Breast epithelium (tissue), 4 donors: ENCODE measurements at regions not wholly inside any gene's neighbourhood (a gene's known extent, or its start where the extent isn't known, plus 50 kb on each side); places are given as distances from the start of the nearest gene placed in this dataset.

Experiments
- DNase-seq, 2 donors: peaks; one replicate each; pipeline ENCODE4 v3.0.0-alpha.2; 2019; ENCODE audit warnings: low spot score in 2 of 2
- H3K27ac ChIP-seq, 2 donors: fragments of 200-600 bp; sonication (generic) in 1 of 2; one replicate each; pipeline ENCODE4 v1.5.1; 2016 to 2019; ENCODE audit warnings: mild to moderate bottlenecking in 1 of 2
- H3K27me3 ChIP-seq, 2 donors: fragments of 200-600 bp; sonication (generic) in 1 of 2; one replicate each; pipeline versions ENCODE4 v1.5.1 to v1.6.0; 2017 to 2019; ENCODE audit warnings: control low read depth in 1 of 2, mild to moderate bottlenecking in 1 of 2
- H3K36me3 ChIP-seq: fragments of 200-600 bp; one replicate; pipeline ENCODE4 v1.5.1; 2019
- H3K4me1 ChIP-seq, 2 donors: fragments of 200-600 bp; sonication (generic); one replicate each; pipeline ENCODE4 v1.5.1; 2016 to 2019; ENCODE audit warnings: control low read depth in 1 of 2
- H3K4me3 ChIP-seq, 3 donors: fragments of 200-600 bp; sonication (generic); 1 replicate in 2 of 3; 2 replicates in 1 of 3; pipeline ENCODE4 v1.5.1; 2016 to 2019; ENCODE audit warnings: mild to moderate bottlenecking in 3 of 3, moderate library complexity in 2 of 3
- H3K9me3 ChIP-seq, 2 donors: fragments of 200-600 bp; sonication (generic) in 1 of 2; one replicate each; pipeline ENCODE4 v1.5.1; 2016 to 2019; ENCODE audit warnings: control low read depth in 1 of 2
- POLR2A ChIP-seq: fragments of 450-650 bp; IDR thresholded peaks from one replicate; pipeline ENCODE4 v1.6.1; 2016; ENCODE audit warnings: antibody characterized with exemption, mild to moderate bottlenecking, moderate library complexity
- POLR2AphosphoS5 ChIP-seq, 3 donors: sonication (generic); formaldehyde crosslinking; IDR thresholded peaks; one replicate each; pipeline ENCODE4 v1.6.1; 2017; ENCODE audit warnings: antibody characterized with exemption in 3 of 3
- intact Hi-C: fragments of 100-400 bp; cut with DNase I; formaldehyde crosslinking; loops from one replicate; pipeline ENCODE4 v1.15.1; 2023; ENCODE audit warnings: low total_unique reads
- TF ChIP-seq, protein P1 (sequence below), 3 donors: fragments of 450-650 bp; IDR thresholded peaks; one replicate each; pipeline ENCODE4 v1.5.1; 2016 to 2017; ENCODE audit warnings: antibody characterized with exemption in 3 of 3, mild to moderate bottlenecking in 3 of 3, moderate library complexity in 3 of 3

DNA sequence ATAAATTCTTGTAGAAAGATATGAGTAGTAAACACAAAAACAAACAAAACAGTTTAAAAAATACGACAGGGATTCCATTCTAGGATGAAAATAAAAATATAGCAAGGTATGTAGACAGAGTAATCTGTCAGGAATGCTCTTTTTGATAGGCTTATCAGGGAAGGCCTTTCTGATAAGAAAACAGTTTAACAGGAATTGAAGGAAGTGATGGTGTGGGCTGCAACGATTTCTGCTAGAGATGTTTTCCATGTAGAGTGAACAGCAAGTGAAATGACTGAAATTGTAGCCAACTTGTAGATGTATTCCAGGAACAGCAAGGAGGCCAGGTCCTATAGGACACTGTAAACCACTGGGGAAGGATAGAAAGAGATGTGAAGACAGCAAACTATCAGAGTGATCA lies 689.7 kb upstream of the GJE1 start:
- H3K36me3 ChIP-seq: no peaks in the 10 kb centered on the region
- intact Hi-C loops: no loop called here
- no peaks in the 10 kb centered on the region for H3K4me1 ChIP-seq
- H3K27me3 ChIP-seq: no peaks in the 10 kb centered on the region
- peaks cover 0 to 9% of the 10 kb centered on the region in 2 donors for H3K9me3 ChIP-seq
- no peak overlapping the region for H3K27ac ChIP-seq
- TF ChIP-seq, protein P1, sequence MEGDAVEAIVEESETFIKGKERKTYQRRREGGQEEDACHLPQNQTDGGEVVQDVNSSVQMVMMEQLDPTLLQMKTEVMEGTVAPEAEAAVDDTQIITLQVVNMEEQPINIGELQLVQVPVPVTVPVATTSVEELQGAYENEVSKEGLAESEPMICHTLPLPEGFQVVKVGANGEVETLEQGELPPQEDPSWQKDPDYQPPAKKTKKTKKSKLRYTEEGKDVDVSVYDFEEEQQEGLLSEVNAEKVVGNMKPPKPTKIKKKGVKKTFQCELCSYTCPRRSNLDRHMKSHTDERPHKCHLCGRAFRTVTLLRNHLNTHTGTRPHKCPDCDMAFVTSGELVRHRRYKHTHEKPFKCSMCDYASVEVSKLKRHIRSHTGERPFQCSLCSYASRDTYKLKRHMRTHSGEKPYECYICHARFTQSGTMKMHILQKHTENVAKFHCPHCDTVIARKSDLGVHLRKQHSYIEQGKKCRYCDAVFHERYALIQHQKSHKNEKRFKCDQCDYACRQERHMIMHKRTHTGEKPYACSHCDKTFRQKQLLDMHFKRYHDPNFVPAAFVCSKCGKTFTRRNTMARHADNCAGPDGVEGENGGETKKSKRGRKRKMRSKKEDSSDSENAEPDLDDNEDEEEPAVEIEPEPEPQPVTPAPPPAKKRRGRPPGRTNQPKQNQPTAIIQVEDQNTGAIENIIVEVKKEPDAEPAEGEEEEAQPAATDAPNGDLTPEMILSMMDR (IDR thresholded peaks at IDR 0.05): no peak
- TF ChIP-seq POLR2AphosphoS5 (IDR thresholded peaks at IDR 0.05) (no peak), POLR2A (no peak)
- H3K4me3 ChIP-seq: no peak overlapping the region
- DNase-seq: no peak

DNA sequence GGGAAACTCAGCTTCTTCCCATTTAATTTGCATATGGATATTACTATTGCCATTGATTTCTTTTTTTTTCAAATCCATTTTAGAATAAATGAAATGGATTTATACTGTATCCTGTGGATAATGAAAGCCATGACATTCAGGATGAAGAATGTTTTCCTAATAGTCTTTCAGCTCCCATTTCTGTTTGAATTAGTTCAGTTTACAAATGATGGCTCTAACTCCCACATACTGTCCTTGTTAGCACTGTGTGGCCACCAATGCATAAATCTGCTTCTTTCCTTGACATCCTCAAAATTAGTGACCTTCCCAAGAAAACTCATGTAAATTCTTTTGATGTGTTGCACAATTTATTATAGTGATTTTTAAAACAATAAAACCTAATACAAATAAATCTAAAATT lies 693.2 kb upstream of the GJE1 start:
- DNase-seq: no peak
- H3K27me3 ChIP-seq: no peaks in the 10 kb centered on the region
- TF ChIP-seq POLR2AphosphoS5 (IDR thresholded peaks at IDR 0.05) (no peak), POLR2A (no peak)
- TF ChIP-seq, protein P1 (IDR thresholded peaks at IDR 0.05): no peak
- intact Hi-C loops: no loop called here
- H3K27ac ChIP-seq: no peak overlapping the region
- peaks cover 0 to 9% of the 10 kb centered on the region in 2 donors for H3K9me3 ChIP-seq
- H3K4me3 ChIP-seq: no peak overlapping the region
- no peaks in the 10 kb centered on the region for H3K4me1 ChIP-seq
- H3K36me3 ChIP-seq: no peaks in the 10 kb centered on the region

DNA sequence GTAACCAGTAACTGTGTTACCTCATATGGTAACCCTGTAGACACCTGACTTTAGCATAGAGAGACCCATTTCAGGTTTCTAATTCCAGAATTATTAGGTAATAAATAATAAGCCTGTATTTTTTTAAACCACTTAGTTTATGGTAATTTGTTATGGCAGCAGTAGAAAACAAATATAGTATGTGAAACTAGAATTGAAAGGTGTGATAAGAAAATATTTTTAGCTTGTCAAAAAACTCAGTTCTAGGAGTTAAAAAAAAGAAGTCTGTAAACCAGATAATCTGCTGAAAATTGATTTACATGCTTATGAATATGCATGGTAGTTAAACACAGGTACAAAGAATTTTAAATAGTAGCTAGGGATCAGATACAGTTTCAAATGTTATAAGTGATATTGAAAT lies 695.0 kb upstream of the GJE1 start:
- no peaks in the 10 kb centered on the region for H3K4me1 ChIP-seq
- H3K36me3 ChIP-seq: no peaks in the 10 kb centered on the region
- H3K4me3 ChIP-seq: no peak overlapping the region
- no peak overlapping the region for H3K27ac ChIP-seq
- intact Hi-C loops: no loop called here
- H3K27me3 ChIP-seq: no peaks in the 10 kb centered on the region
- no peak for TF ChIP-seq POLR2AphosphoS5 (IDR thresholded peaks at IDR 0.05)
- TF ChIP-seq, protein P1 (IDR thresholded peaks at IDR 0.05): no peak
- TF ChIP-seq POLR2A: no peak
- DNase-seq: no peak
- H3K9me3 ChIP-seq: peaks cover 0 to 9% of the 10 kb centered on the region in 2 donors

DNA sequence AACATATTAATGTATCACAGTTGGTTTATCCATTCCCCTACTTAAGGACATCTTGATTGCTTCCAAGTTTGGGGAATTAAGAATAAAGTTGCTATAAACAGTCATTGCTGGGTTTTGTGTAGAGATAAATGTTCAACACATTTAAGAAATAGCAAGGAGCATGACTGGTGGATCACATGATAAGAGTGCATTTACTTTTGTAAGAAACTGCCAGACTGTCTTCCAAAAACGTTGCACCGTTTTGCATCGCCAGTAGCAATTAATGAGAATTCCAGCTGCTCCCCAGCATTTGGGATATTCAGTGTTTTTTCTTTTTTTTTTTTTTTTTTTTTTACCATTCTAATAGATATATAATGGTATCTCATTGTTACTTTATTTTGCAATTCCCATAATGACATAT lies 695.7 kb upstream of the GJE1 start:
- intact Hi-C loops: no loop called here
- no peak for TF ChIP-seq POLR2A
- Histone ChIP-seq H3K27ac (no peak overlapping the region), H3K4me1 (no peaks in the 10 kb centered on the region), H3K27me3 (no peaks in the 10 kb centered on the region), H3K36me3 (no peaks in the 10 kb centered on the region), H3K9me3 (peaks cover 0 to 9% of the 10 kb centered on the region in 2 donors), H3K4me3 (no peak overlapping the region)
- DNase-seq: no peak

DNA sequence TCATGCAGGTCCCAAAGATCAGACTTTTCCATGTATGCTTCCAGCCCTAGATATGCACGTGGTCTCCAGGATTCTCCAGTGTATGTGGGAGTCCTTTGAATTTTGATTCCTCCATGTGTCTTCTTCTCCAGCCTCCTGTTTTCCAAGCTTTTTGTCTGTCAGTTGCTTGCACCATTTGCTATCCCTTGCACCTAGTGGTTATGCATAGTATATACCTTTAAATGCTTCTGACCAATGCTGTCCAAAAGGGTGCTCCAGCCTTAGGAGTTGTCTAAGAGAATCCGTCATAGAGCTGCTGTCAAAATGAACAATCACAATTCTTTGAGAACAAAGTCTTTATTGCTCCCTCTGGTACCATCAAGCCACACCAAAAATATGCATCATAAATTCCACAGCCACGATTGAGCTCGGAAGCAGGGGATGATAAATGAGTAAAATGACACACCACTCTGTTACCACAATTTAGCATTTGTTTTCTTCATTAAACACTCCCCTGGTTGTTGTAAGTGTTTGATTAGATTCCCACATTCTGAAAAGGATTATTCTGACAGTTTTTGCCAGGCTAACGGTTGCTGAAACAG lies 706.2 kb upstream of the GJE1 start:
- no peak for DNase-seq
- no peak overlapping the region for H3K4me3 ChIP-seq
- no peaks in the 10 kb centered on the region for H3K27me3 ChIP-seq
- no peak for TF ChIP-seq POLR2AphosphoS5 (IDR thresholded peaks at IDR 0.05)
- TF ChIP-seq, protein P1 (IDR thresholded peaks at IDR 0.05): no peak
- TF ChIP-seq POLR2A: no peak
- no peaks in the 10 kb centered on the region for H3K4me1 ChIP-seq
- H3K9me3 ChIP-seq: no peaks in the 10 kb centered on the region
- H3K27ac ChIP-seq: no peak overlapping the region
- H3K36me3 ChIP-seq: no peaks in the 10 kb centered on the region
- intact Hi-C loops: no loop called here

DNA sequence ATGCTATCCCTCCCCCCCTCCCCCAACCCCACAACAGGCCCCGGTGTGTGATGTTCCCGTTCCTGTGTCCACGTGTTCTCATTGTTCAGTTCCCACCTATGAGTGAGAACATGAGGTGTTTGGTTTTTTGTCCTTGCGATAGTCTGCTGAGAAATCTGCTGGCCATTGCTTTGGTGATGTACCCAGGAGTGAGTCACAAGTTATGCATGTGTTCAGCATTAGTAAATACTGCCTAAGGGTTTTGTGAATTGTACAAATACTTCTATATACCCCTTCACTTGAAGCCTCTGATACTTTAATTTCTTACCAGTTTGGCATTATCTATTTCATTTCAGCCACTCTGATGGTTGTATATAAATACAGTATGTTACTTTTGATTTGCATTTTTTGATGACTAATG lies 711.3 kb upstream of the GJE1 start:
- TF ChIP-seq, protein P1 (IDR thresholded peaks at IDR 0.05): no peak
- no peak for TF ChIP-seq POLR2AphosphoS5 (IDR thresholded peaks at IDR 0.05)
- TF ChIP-seq POLR2A: no peak
- no peaks in the 10 kb centered on the region for H3K36me3 ChIP-seq
- no peaks in the 10 kb centered on the region for H3K9me3 ChIP-seq
- H3K27ac ChIP-seq: no peak overlapping the region
- H3K4me3 ChIP-seq: no peak overlapping the region
- no peaks in the 10 kb centered on the region for H3K27me3 ChIP-seq
- intact Hi-C loops: no loop called here
- no peaks in the 10 kb centered on the region for H3K4me1 ChIP-seq
- no peak for DNase-seq
